AG04449 (cell line): ENCODE measurements at regions not wholly inside any gene's neighbourhood (a gene's known extent, or its start where the extent isn't known, plus 50 kb on each side); places are given as distances from the start of the nearest gene placed in this dataset.

Experiments
- CTCF ChIA-PET: fragments of 350-600 bp; formaldehyde crosslinking; extraction: SDS; loops from one replicate; lab custom pipeline; 2021; ENCODE audit warnings: antibody characterized with exemption; lab: Yijun Ruan, JAX
- POLR2A ChIA-PET: fragments of 400-600, 350-600 bp; formaldehyde crosslinking; extraction: SDS; loops from one replicate; lab custom pipeline; 2020; ENCODE audit warnings: antibody characterized with exemption, inconsistent platforms; lab: Yijun Ruan, JAX
- DNase-seq: peaks from one replicate; pipeline ENCODE4 v3.0.0-alpha.2; 2010; ENCODE audit warnings: low read depth, low spot score
- H3K4me3 ChIP-seq: 2 replicates; pipeline ENCODE4 v1.5.1; 2011; ENCODE audit warnings: low read depth, mild to moderate bottlenecking, control low read depth, low read length
- TF ChIP-seq, protein P1 (sequence below): IDR thresholded peaks from one replicate; pipeline ENCODE4 v1.5.1; 2011; ENCODE audit warnings: mild to moderate bottlenecking, moderate library complexity, low read length, control low read depth, inconsistent platforms; ENCODE audit not compliant: insufficient read depth; ENCODE audit errors: missing control alignments

DNA sequence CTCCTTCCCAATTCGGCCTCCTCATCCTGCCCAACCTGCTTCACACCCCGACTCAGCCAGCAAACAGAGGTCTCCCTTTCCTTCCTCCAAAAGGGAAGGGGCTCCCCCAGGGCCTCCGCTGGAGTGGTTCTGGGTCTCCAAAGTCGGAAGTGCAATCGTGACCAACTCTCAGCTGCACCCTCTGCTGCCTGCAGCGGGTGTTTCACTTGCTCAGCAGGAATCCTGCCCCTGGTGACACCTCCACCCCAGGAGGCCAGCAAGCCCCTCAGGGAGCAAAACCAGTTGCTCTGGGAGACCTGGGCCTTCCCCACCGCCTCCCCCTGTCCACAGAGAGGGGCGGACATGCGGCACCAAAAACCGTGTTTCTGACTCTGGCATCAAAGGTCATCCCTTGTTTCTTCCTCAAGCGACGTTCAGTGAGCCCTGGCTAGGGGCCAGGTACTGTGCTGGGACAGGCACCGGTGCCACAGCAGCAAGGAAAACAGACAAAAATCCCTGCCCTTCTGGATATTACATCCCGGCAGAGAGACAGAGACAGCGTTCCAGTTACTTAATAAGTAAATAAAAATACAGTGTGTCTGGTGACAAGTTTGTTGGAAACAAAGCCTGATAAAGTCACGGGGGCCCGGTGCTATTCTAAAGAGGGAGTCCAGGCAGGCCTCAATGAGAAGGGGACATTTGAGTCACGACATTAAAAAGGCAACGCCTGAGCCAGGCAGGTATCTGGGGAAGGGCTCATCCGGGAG, 219.0 kb downstream of the BMP7 start:
- TF ChIP-seq, protein P1, sequence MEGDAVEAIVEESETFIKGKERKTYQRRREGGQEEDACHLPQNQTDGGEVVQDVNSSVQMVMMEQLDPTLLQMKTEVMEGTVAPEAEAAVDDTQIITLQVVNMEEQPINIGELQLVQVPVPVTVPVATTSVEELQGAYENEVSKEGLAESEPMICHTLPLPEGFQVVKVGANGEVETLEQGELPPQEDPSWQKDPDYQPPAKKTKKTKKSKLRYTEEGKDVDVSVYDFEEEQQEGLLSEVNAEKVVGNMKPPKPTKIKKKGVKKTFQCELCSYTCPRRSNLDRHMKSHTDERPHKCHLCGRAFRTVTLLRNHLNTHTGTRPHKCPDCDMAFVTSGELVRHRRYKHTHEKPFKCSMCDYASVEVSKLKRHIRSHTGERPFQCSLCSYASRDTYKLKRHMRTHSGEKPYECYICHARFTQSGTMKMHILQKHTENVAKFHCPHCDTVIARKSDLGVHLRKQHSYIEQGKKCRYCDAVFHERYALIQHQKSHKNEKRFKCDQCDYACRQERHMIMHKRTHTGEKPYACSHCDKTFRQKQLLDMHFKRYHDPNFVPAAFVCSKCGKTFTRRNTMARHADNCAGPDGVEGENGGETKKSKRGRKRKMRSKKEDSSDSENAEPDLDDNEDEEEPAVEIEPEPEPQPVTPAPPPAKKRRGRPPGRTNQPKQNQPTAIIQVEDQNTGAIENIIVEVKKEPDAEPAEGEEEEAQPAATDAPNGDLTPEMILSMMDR: peak; percentile 22
- ChIA-PET POLR2A (no interaction called here), CTCF (interaction anchor here (1.2 to 1.4 kb wide), 2 partner anchors 10 to 13 kb away, joined by 3 to 4 read pairs; no protein-coding TSS in a partner anchor)
- DNase-seq: no peak
- H3K4me3 ChIP-seq: no peak overlapping the region

DNA sequence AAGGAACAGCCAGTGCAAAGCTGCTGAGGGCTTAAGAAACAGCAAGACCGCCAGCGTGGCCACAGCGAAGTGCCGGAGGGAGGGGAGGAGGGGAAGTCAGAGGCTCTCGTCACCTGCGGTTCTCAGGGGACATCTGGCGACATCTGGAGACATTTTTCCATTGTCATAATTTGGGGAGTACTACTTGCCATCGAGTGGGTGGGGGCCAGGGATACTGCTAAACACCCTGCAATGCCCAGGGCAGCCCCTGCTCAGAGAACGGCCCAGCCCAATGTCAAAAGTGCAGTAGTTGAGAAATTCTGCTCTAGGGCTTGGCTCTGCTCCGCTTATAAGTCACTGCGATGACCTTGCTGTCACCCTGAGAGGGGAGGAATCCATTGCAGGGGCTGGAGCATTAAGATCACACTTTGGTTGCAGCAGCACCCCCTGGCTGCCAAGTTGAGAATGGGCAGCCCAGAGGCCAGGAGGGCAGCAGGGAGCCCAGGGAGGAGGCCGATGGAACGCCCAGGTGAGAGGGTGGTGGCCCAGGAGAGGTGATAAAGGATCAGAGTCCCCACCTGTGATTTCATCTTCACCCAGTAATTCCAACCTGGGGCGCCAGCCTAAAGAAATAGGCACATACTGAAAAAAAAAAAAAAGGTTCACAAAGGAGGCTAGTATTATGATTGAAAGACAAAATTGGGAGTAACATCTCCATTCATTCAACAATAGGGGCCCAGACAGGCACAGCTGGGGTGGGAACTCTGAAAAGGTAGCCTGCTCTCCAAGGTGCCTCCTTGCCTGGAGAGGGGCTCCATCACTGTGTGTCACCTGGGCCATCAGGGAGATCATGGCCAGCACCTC, 218.2 kb downstream of the BMP7 start:
- TF ChIP-seq, protein P1: peak; percentile 66
- ChIA-PET POLR2A (no interaction called here), CTCF (interaction anchor here (0.8 to 1.2 kb wide), 5 partner anchors 8 to 497 kb away, joined by 3 to 7 read pairs (median 4); no protein-coding TSS in a partner anchor)
- no peak for DNase-seq
- no peak overlapping the region for H3K4me3 ChIP-seq

DNA sequence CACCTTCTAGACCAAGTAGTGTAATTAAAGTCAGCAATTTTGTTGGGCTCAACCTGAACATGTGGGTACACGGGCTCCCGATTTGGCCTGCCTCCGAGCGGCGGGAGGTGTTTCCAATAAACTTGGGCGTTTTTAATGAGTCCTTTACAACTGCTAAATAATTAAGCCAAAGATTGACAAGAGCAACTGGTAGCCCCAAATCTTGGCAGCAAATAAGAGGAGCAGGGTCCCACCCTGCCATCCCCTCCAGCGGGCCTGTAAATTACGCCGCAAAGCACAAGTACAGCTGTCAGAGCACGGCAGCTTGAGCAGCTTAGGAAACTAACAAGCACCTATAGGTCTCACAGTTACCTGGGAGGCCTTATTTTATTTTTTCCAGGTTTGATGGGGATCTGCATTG, 217.1 kb downstream of the BMP7 start:
- DNase-seq: no peak
- ChIA-PET POLR2A (no interaction called here), CTCF (interaction anchor here (0.8 to 1.1 kb wide), 6 partner anchors 9 to 498 kb away, joined by 3 to 7 read pairs (median 4); no protein-coding TSS in a partner anchor)
- TF ChIP-seq, protein P1: no peak
- no peak overlapping the region for H3K4me3 ChIP-seq

DNA sequence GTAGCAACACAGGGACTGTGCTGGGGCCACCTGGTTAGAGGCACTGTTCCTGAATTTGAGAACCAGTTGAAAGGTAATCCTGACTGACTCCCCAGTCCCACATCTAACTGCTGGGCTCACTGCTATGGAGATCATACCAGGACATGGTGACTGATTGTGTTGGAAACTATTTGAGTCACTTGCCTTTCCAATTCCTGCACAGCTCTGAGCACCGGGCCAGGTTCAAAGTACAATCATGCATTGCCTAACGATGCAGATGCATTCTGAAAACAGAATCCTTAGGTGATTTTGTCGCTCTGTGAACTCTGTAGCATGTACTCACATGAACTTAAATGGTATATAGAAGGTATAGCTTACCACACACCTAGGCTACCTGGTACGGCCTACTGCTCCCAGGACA, 215.3 kb downstream of the BMP7 start:
- H3K4me3 ChIP-seq: no peak overlapping the region
- ChIA-PET POLR2A (no interaction called here), CTCF (interaction anchor here (1.3 kb wide), 1 partner anchor 10 kb away, joined by 6 read pairs; no protein-coding TSS in a partner anchor)
- no peak for DNase-seq
- TF ChIP-seq, protein P1: no peak

DNA sequence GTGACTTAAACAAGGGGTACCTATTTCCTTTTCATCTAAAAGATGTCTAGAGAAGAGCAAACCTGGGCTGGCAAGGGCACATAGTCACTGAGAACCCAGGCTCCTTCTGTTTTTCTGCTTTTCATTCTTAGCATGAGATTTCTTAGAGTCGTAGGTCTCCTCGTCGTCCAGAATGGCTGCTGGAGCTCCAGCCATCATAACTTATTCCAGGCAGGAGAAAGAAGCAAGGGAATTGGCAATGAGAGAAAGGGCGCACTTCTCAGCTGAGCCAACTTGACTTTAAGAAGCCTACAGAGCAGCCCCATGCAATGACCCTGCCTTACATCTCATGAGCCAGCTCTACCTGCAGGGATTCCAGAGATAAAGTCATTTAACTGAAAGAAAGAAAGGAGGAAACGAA, 213.4 kb downstream of the BMP7 start:
- no peak for DNase-seq
- CTCF ChIA-PET: no interaction called here

More for the DNA sequence above, 213.4 kb downstream of the BMP7 start:
- H3K4me3 ChIP-seq: no peak overlapping the region
- TF ChIP-seq, protein P1: no peak
- POLR2A ChIA-PET: no interaction called here
